Neuronal stem cell (in vitro differentiated cells): ENCODE measurements at regions not wholly inside any gene's neighbourhood (a gene's known extent, or its start where the extent isn't known, plus 50 kb on each side); places are given as distances from the start of the nearest gene placed in this dataset.

Source experiments
- DNase-seq: peaks from one replicate; pipeline ENCODE4 v3.0.0-alpha.2; 2013; ENCODE audit warnings: low spot score
- H2AFZ ChIP-seq: one replicate; pipeline ENCODE4 v1.6.1; 2013; ENCODE audit warnings: mild to moderate bottlenecking, low read length, inconsistent platforms
- H2AK5ac ChIP-seq: 2 replicates; pipeline ENCODE4 v1.6.1; 2013; ENCODE audit warnings: low read depth, mild to moderate bottlenecking, inconsistent platforms, low read length, moderate library complexity, mixed read lengths
- H2BK120ac ChIP-seq: 2 replicates; pipeline ENCODE4 v1.6.1; 2013; ENCODE audit warnings: low read depth, mild to moderate bottlenecking, inconsistent platforms, low read length, moderate library complexity, mixed read lengths
- H2BK12ac ChIP-seq: one replicate; pipeline ENCODE4 v1.6.1; 2013; ENCODE audit warnings: low read length, inconsistent platforms
- H2BK15ac ChIP-seq: 2 replicates; pipeline ENCODE4 v1.6.1; 2013; ENCODE audit warnings: mild to moderate bottlenecking, low read length, inconsistent platforms, mixed read lengths
- H2BK5ac ChIP-seq: one replicate; pipeline ENCODE4 v1.6.1; 2013; ENCODE audit warnings: inconsistent platforms, mild to moderate bottlenecking, low read length, moderate library complexity
- H3K14ac ChIP-seq: one replicate; pipeline ENCODE4 v1.6.1; 2013; ENCODE audit warnings: low read length, inconsistent platforms
- H3K18ac ChIP-seq: 2 replicates; pipeline ENCODE4 v1.6.1; 2013; ENCODE audit warnings: low read length, inconsistent platforms
- H3K23ac ChIP-seq: 2 replicates; pipeline ENCODE4 v1.6.1; 2013; ENCODE audit warnings: low read depth, mild to moderate bottlenecking, mixed read lengths, low read length, inconsistent platforms; ENCODE audit not compliant: poor library complexity
- H3K27ac ChIP-seq: replicated peaks from 3 replicates; pipeline ENCODE4 v1.5.1; 2013; ENCODE audit warnings: low read length, inconsistent platforms
- H3K27me3 ChIP-seq, 3 experiments: 2 replicates each; pipeline ENCODE4 v1.6.1; 2013; ENCODE audit warnings: low read length in 3 of 3, mild to moderate bottlenecking in 2 of 3, inconsistent platforms in 1 of 3, low read depth in 1 of 3, mixed read lengths in 1 of 3, moderate library complexity in 1 of 3; ENCODE audit not compliant: control insufficient read depth in 3 of 3, insufficient read depth in 3 of 3
- H3K36me3 ChIP-seq, 2 donors: replicated peaks in 1 of 2; 2 replicates each; pipeline ENCODE4 v1.6.1; 2013; ENCODE audit warnings: low read length in 2 of 2; ENCODE audit not compliant: control insufficient read depth in 2 of 2, insufficient read depth in 2 of 2
- H3K4ac ChIP-seq: 2 replicates; pipeline ENCODE4 v1.6.1; 2013; ENCODE audit warnings: inconsistent platforms, mild to moderate bottlenecking, low read length, moderate library complexity
- H3K4me1 ChIP-seq, 2 donors: 1 replicate in 1 of 2; 2 replicates in 1 of 2; pipeline ENCODE4 v1.6.1; 2013; ENCODE audit warnings: low read length in 2 of 2, low read depth in 1 of 2; ENCODE audit not compliant: control insufficient read depth in 2 of 2, insufficient read depth in 1 of 2
- H3K4me2 ChIP-seq: one replicate; pipeline ENCODE4 v1.6.1; 2013; ENCODE audit warnings: mild to moderate bottlenecking, low read length, inconsistent platforms; ENCODE audit not compliant: insufficient read depth, poor library complexity, severe bottlenecking
- H3K4me3 ChIP-seq, 2 donors: 2 replicates each; pipeline ENCODE4 v1.5.1; 2013; ENCODE audit warnings: low read length in 2 of 2, mild to moderate bottlenecking in 2 of 2, inconsistent platforms in 1 of 2, moderate library complexity in 1 of 2
- H3K79me1 ChIP-seq: one replicate; pipeline ENCODE4 v1.6.1; 2013; ENCODE audit warnings: low read depth, mild to moderate bottlenecking, inconsistent platforms, low read length, moderate library complexity
- H3K9ac ChIP-seq: one replicate; pipeline ENCODE4 v1.6.1; 2013; ENCODE audit warnings: mild to moderate bottlenecking, low read depth, low read length, inconsistent platforms; ENCODE audit not compliant: poor library complexity
- H3K9me3 ChIP-seq, 2 donors: replicated peaks in 1 of 2; 2 replicates each; pipeline versions ENCODE3 to v1.6.1; 2013; ENCODE audit warnings: low read length in 2 of 2, mild to moderate bottlenecking in 2 of 2, inconsistent platforms in 1 of 2, low read depth in 1 of 2, mixed read lengths in 1 of 2, moderate library complexity in 1 of 2; ENCODE audit not compliant: control insufficient read depth in 2 of 2, insufficient read depth in 1 of 2
- H4K8ac ChIP-seq: one replicate; pipeline ENCODE4 v1.6.1; 2013; ENCODE audit warnings: low read depth, mild to moderate bottlenecking, inconsistent platforms, low read length, moderate library complexity
- H4K91ac ChIP-seq: one replicate; pipeline ENCODE4 v1.6.1; 2013; ENCODE audit warnings: low read length, low read depth, mild to moderate bottlenecking, inconsistent platforms; ENCODE audit not compliant: poor library complexity
- WGBS, 2 donors: extraction: QIAGEN DNeasy Blood & Tissue Kit; methylation state at CpG; one replicate each; pipeline ENCODE4 v1.1.7; 2013; ENCODE audit warnings: missing lambda C conversion rate in 2 of 2, mixed read lengths in 1 of 2; ENCODE audit not compliant: insufficient read length in 2 of 2, insufficient replicate concordance in 1 of 2; ENCODE audit errors: extremely low coverage in 2 of 2; 5-methylcytosine and 5-hydroxymethylcytosine counted together

- H3K4ac ChIP-seq, result no peak overlapping the region
- H2AK5ac ChIP-seq, result no peak overlapping the region
- H3K79me1 ChIP-seq, result no peaks in the 10 kb centered on the region
- H2BK5ac ChIP-seq, result no peak overlapping the region
- H3K23ac ChIP-seq, result no peak overlapping the region
- H2AFZ ChIP-seq, result no peak overlapping the region
- no peak overlapping the region for H2BK12ac ChIP-seq
- no peak overlapping the region for H3K9ac ChIP-seq
- no peak overlapping the region for H4K8ac ChIP-seq
- no peaks in the 10 kb centered on the region for H3K4me1 ChIP-seq
- H2BK120ac ChIP-seq, result no peak overlapping the region
- H3K14ac ChIP-seq, result no peak overlapping the region
- no peak overlapping the region for H3K18ac ChIP-seq
- no peaks in the 10 kb centered on the region for H3K36me3 ChIP-seq
- no peak overlapping the region for H3K4me3 ChIP-seq
- no peaks in the 10 kb centered on the region for H3K27me3 ChIP-seq
- no peak overlapping the region for H2BK15ac ChIP-seq
- no peak overlapping the region for H3K27ac ChIP-seq
- no peak overlapping the region for H4K91ac ChIP-seq
- H3K9me3 ChIP-seq, result no peaks in the 10 kb centered on the region
- H3K4me2 ChIP-seq, result no peak overlapping the region
- DNase-seq, result no peak
These were observed 1118.6 kb downstream of the PLA2G4A start for GRCh38 chr1:187947359-187947758.

- no peak overlapping the region for H3K14ac ChIP-seq
- H4K8ac ChIP-seq, result no peak overlapping the region
- H3K23ac ChIP-seq, result no peak overlapping the region
- WGBS, 2 donors, result no CpG with 5 or more reads among the region's 1 CpG
- no peak overlapping the region for H2AFZ ChIP-seq
- no peaks in the 10 kb centered on the region for H3K79me1 ChIP-seq
- H2AK5ac ChIP-seq, result no peak overlapping the region
- H3K4me3 ChIP-seq, result no peak overlapping the region
- DNase-seq, result no peak
- no peak overlapping the region for H2BK15ac ChIP-seq
- no peak overlapping the region for H3K4me2 ChIP-seq
- no peak overlapping the region for H2BK12ac ChIP-seq
- H3K36me3 ChIP-seq, result no peaks in the 10 kb centered on the region
- H3K27me3 ChIP-seq, result no peaks in the 10 kb centered on the region
- no peak overlapping the region for H3K18ac ChIP-seq
- no peak overlapping the region for H3K9ac ChIP-seq
- peaks cover 0 to 3% of the 10 kb centered on the region in 2 donors for H3K9me3 ChIP-seq
- no peak overlapping the region for H3K4ac ChIP-seq
- no peaks in the 10 kb centered on the region for H3K4me1 ChIP-seq
- no peak overlapping the region for H3K27ac ChIP-seq
- H4K91ac ChIP-seq, result no peak overlapping the region
- no peak overlapping the region for H2BK5ac ChIP-seq
- H2BK120ac ChIP-seq, result no peak overlapping the region
These were observed 1119.5 kb downstream of the PLA2G4A start for GRCh38 chr1:187948170-187948794.

- no peak overlapping the region for H2AK5ac ChIP-seq
- no peak overlapping the region for H2BK15ac ChIP-seq
- H3K4me2 ChIP-seq, result no peak overlapping the region
- no peak overlapping the region for H3K14ac ChIP-seq
- no peak overlapping the region for H2BK120ac ChIP-seq
- no peak overlapping the region for H4K91ac ChIP-seq
- H3K4me1 ChIP-seq, result no peaks in the 10 kb centered on the region
- H3K4me3 ChIP-seq, result no peak overlapping the region
- no peak for DNase-seq
- no peak overlapping the region for H3K27ac ChIP-seq
- no CpG with 5 or more reads among the region's 1 CpG for WGBS, 2 donors
- no peak overlapping the region for H3K9ac ChIP-seq
- no peak overlapping the region for H4K8ac ChIP-seq
- no peak overlapping the region for H3K23ac ChIP-seq
- peaks cover 0 to 4% of the 10 kb centered on the region in 2 donors for H3K9me3 ChIP-seq
- H2BK5ac ChIP-seq, result no peak overlapping the region
- H3K4ac ChIP-seq, result no peak overlapping the region
- H2AFZ ChIP-seq, result no peak overlapping the region
- no peaks in the 10 kb centered on the region for H3K27me3 ChIP-seq
- H3K18ac ChIP-seq, result no peak overlapping the region
- H3K79me1 ChIP-seq, result no peaks in the 10 kb centered on the region
- no peak overlapping the region for H2BK12ac ChIP-seq
- no peaks in the 10 kb centered on the region for H3K36me3 ChIP-seq
These were observed 1120.8 kb downstream of the PLA2G4A start for GRCh38 chr1:187949567-187949966.

- H2BK5ac ChIP-seq, result no peak overlapping the region
- no peak overlapping the region for H2BK120ac ChIP-seq
- H3K9me3 ChIP-seq, result peaks cover 0 to 4% of the 10 kb centered on the region in 2 donors
- no peaks in the 10 kb centered on the region for H3K27me3 ChIP-seq
- H3K4ac ChIP-seq, result no peak overlapping the region
- H3K36me3 ChIP-seq, result no peaks in the 10 kb centered on the region
- H3K18ac ChIP-seq, result no peak overlapping the region
- H2BK12ac ChIP-seq, result no peak overlapping the region
- H3K14ac ChIP-seq, result no peak overlapping the region
- H3K79me1 ChIP-seq, result no peaks in the 10 kb centered on the region
- no peak overlapping the region for H2BK15ac ChIP-seq
- H3K4me2 ChIP-seq, result no peak overlapping the region
- no peak overlapping the region for H3K27ac ChIP-seq
- H3K9ac ChIP-seq, result no peak overlapping the region
- H4K8ac ChIP-seq, result no peak overlapping the region
- no peak overlapping the region for H4K91ac ChIP-seq
- no peak overlapping the region for H3K23ac ChIP-seq
- H3K4me1 ChIP-seq, result no peaks in the 10 kb centered on the region
- no peak overlapping the region for H3K4me3 ChIP-seq
- H2AFZ ChIP-seq, result no peak overlapping the region
- H2AK5ac ChIP-seq, result no peak overlapping the region
- no peak for DNase-seq
These were observed 1123.1 kb downstream of the PLA2G4A start for GRCh38 chr1:187951817-187952216.
